ENCODE measurements at regions not wholly inside any gene's neighbourhood (a gene's known extent, or its start where the extent isn't known, plus 50 kb on each side); places are given as distances from the start of the nearest gene placed in this dataset.

- DNase-seq (ENCODE audit: low spot score): peak; percentile 33
Measured at GRCh38 chr6:100134703-100135102, 140.7 kb upstream of the MCHR2 start.

DNA sequence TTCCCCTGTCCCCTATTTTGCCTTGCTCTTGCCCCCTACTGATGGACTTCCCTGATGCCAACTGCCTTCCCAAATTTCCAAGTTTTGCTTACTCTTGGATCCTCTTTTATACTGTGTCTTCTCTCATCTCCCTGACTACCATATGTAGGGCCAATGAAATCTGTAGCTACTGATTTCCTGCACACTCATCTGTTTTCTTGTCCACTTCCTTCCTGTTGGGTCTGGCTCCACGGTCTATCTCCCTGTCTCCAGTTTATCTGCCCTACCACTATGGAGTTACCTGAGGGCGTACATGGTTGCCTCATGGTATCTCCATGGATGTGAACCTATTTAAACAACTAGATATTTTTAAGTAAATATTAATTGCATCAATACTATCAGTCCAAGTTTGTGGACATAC lies 140.3 kb upstream of the MCHR2 start:
- no peak for DNase-seq (ENCODE audit: low spot score)

GRCh38 chr6:100132005-100132404 lies 138.0 kb upstream of the MCHR2 start:
- no peak for DNase-seq (ENCODE audit: low spot score)

DNA sequence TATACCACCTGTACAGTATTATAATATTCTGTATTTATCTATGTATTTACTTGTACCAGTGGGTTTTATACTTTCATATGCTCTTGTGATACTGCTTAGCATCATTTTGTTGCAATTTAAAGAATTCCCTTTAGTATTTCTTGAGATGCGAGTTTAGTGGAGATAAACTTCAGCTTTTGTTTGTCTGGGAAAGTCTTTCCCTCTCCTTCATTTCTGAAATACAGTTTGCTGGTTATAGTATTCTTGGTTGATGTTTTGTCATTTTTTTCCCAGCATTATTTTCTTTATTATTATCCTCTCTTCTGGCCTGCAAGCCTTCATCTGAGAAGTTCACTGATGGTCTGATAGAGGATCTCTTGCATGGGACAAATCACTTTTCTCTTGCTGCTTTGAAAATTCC lies 136.6 kb upstream of the MCHR2 start:
- no peak for DNase-seq (ENCODE audit: low spot score)

DNA sequence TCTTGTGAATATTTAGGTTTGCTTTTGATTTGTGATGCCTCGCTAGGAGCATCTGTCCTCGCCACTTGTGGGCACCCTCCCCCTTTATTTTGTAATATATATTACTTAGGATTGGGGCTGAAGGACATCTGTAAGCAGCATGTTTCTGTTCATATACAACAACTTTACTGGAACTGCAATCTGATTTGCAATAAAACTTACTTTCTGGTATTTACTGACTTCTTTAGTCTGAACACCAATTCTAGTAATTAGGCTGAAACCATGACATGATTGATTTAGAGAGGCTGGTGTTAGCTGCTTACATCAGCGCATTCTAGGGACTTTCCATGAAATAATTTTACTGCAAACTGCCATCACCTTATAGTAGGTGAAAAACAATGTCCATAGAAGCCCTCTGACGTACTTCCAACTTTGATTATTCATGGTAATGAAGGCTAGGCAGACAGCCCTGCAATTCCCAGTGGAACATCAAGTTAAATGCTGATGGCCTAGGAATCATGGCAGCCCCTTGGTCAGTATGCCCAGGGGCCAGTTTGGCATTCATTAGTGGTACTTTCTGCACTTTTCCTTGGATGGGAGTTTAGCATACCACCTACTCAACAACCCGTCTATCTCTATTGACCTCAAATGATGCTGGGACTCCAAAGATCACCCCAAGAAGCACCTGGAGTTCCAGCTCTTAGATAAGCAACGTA lies 132.9 kb upstream of the MCHR2 start:
- DNase-seq (ENCODE audit: low spot score): no peak

GRCh38 chr6:100121854-100122609 lies 128.0 kb upstream of the MCHR2 start:
- DNase-seq (ENCODE audit: low spot score): peak; percentile 40

DNA sequence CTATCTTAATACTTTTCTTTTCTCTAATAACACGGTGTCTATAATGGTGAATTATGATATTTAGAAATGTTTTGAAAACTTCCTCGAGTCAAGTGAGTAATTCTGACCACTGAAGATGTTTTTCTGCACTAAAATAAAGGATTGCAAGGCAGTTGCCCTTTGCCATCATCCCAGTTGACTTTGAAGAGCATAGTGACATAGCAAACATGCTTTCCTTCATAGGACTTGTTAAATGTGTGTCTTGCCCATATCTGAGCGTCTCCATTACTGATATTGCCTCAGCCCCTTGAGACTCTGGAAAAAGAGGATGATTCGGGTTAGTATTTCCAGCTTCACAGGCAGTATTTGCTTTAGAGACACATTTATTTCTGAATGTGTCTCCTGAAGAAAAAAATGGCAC lies 125.2 kb upstream of the MCHR2 start:
- DNase-seq (ENCODE audit: low spot score): no peak

- DNase-seq (ENCODE audit: low spot score): no peak
Measured at GRCh38 chr6:100118301-100118700, 124.3 kb upstream of the MCHR2 start.

DNA sequence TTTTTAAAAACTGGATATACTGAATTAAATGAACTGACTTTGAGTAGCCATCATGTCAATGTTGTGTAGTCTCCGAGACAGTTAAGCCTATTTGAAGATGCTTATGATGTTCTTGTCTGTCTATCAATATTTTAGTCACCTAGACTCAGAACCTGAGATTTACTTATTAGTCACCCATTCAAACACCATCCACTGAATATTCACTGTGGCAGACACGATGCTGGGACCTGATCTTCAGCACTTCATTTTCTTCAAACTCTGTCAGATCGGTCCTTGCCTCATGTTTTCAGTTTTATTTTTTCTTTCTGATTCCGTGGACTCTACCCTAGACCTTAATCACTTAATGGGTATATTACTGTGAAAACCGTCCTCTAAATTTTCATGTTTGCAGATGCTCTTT lies 123.7 kb upstream of the MCHR2 start:
- DNase-seq (ENCODE audit: low spot score): no peak

DNA sequence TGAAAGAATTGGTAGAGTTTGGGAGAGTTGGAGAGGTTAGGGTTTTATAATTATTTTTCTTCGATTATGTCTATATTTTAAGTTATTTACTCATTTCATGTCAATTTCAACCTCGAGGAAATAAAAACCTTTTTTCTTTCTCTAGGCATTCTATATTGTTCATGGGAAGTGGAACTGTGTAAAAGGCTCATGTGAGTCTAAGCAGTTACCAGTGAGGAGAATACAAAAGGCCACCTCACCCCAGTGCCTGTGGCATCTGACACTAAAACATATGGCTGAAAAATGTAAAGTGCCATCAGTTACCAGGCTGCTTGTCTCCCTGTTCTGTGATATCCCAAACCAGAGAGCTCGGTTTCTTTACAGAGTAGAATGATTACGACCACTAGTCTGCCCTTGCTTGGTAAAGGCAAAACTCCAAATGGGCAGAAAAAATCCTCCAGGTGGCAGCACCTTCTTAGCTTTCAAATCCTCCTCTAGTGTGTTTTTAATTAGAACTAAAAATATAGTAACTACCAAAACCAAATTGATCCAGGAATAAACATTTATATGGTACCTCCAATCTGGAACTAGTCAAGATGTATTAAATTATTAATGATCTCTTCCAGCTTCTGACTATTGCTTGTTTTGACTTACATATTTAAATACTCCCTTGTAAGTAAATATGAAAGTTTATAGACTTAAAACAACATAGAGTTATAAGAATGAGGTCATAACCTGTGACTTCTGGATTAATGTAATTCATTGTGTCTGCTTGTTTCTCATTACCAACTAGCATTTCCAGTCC lies 122.6 kb upstream of the MCHR2 start:
- peak; percentile 67 for DNase-seq (ENCODE audit: low spot score)

- no peak for DNase-seq (ENCODE audit: low spot score)
Measured at GRCh38 chr6:100115407-100116101, 121.5 kb upstream of the MCHR2 start.

- DNase-seq (ENCODE audit: low spot score): no peak
Measured at GRCh38 chr6:100112855-100113508, 119.0 kb upstream of the MCHR2 start.

DNA sequence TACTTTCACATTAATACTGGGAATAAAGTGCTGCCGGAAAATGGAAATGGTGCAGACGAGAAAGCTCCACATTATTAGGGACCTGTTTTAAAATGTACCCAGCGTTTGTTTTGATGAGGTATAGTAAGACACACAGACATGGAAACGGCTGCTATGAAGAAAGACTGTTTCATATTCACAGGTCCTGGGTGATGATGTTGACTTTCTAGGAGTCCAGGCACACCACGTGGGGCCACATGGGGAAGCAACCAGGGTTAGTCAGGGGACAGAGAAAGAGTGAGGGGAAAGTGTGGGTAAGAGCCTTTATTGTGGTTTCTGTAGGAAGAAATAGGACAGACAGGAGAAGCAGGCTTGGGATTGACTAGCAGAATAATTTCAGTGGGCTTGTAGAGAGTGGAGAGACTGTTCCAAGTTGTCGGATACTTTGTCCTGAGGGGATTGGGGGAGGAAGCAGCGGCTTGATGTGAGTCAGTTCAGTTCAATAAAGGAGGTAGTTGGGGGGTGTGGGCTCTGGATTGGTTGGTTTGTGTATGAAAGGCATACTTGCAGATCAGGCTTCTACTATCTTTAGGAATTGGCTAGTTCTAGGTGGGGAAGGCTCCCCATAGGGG lies 112.0 kb upstream of the MCHR2 start:
- DNase-seq (ENCODE audit: low spot score): no peak

- no peak for DNase-seq (ENCODE audit: low spot score)
Measured at GRCh38 chr6:100105138-100105537, 111.1 kb upstream of the MCHR2 start.

- DNase-seq (ENCODE audit: low spot score): no peak
Measured at GRCh38 chr6:100103931-100104330, 109.9 kb upstream of the MCHR2 start.

DNA sequence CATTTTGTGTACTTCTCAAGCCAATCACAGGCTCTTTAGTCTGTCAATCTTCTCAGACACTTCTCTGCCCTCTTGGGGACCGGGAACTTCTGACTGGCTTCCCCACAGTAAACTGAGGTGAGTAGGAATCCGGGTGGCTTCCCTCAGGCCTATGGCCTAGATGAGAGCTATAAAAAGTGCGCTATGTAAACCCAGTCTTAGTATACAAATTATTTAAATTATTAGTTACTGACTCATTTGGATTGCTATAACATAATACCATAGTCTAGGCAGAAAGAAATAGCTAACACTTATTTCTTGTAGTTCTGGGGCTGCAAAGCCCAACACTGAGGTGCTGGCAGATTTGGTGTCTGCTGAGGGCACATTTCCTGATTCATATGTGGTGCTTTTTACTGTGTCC lies 109.2 kb upstream of the MCHR2 start:
- DNase-seq (ENCODE audit: low spot score): no peak

GRCh38 chr6:100101644-100102043 lies 107.6 kb upstream of the MCHR2 start:
- DNase-seq (ENCODE audit: low spot score): no peak

DNA sequence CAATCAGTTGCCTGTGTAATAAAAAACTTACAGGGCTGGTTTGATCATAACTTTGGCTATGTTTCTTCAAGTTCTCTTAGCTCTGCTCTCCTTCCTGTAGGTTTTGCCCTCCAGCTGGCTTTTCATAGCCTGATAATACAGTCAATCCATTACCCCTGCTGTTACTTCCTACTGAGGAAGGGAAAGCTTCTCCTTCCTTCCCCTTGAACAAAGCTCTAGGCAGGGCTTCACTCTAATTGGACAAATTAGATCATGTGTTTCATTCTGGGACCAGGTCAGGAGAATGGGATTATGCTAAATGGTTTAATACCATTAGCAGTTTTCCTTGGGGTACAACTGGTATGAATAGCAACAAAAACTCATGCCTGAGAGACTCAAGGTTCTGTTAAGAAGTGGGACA lies 106.8 kb upstream of the MCHR2 start:
- DNase-seq (ENCODE audit: low spot score): no peak

GRCh38 chr6:100099189-100100074 lies 105.4 kb upstream of the MCHR2 start:
- DNase-seq (ENCODE audit: low spot score): peak; percentile 29

DNA sequence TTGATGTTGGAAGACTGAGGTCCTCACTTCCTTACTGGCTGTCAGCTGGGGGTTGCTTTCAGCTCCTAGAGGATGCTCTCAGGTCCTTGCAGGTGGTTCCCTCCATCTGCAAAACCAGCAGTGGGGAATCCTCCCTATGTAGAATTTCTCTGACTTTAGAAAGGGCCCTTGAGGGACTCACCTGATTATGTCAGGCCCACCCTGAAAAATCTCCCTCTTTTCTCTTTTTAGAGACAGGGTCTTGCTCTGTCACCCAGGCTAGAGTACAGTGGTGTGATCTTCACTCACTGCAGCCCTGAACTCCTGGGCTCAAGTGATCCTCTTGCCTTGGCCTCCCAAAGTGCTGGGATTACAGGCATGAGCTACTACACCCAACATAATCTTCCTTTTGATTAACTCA lies 102.9 kb upstream of the MCHR2 start:
- no peak for DNase-seq (ENCODE audit: low spot score)

All from GM03348 (cell line).